ENCODE measurements at regions not wholly inside any gene's neighbourhood (a gene's known extent, or its start where the extent isn't known, plus 50 kb on each side); places are given as distances from the start of the nearest gene placed in this dataset.

DNA sequence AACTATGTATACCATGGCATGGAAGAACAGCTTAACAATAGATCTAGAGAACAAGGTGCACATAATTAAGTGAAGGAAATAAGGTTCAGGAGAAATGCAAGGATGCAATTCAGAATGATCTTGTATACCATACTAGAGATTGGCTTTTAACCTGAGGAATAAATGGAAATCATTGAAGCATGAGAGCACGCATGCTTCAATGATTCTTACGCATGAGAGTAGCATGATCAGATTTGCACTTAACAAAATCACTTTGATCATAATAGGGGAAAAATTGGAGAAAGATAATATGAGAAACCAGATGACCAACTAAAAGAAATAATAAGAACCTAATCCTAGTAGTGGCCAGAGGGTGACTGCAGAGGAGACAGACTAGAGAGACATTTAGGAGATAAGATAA is 133.3 kb upstream of the FSCB start:
- TF ChIP-seq, protein P1, sequence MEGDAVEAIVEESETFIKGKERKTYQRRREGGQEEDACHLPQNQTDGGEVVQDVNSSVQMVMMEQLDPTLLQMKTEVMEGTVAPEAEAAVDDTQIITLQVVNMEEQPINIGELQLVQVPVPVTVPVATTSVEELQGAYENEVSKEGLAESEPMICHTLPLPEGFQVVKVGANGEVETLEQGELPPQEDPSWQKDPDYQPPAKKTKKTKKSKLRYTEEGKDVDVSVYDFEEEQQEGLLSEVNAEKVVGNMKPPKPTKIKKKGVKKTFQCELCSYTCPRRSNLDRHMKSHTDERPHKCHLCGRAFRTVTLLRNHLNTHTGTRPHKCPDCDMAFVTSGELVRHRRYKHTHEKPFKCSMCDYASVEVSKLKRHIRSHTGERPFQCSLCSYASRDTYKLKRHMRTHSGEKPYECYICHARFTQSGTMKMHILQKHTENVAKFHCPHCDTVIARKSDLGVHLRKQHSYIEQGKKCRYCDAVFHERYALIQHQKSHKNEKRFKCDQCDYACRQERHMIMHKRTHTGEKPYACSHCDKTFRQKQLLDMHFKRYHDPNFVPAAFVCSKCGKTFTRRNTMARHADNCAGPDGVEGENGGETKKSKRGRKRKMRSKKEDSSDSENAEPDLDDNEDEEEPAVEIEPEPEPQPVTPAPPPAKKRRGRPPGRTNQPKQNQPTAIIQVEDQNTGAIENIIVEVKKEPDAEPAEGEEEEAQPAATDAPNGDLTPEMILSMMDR (IDR thresholded peaks at IDR 0.05 in 8 of 11, conservative IDR thresholded peaks at IDR 0.05 in 3 of 11) = no peak
- no peak for TF ChIP-seq POLR2AphosphoS5 (IDR thresholded peaks at IDR 0.05)
